Astrocyte of the cerebellum (primary cell): ENCODE measurements at regions not wholly inside any gene's neighbourhood (a gene's known extent, or its start where the extent isn't known, plus 50 kb on each side); places are given as distances from the start of the nearest gene placed in this dataset.

Experiments used
- DNase-seq: peaks from one replicate; pipeline ENCODE4 v3.0.0-alpha.2; 2011; ENCODE audit warnings: low read depth
- H3K4me3 ChIP-seq: 2 replicates; pipeline ENCODE4 v1.5.1; 2011; ENCODE audit warnings: mild to moderate bottlenecking, low read depth, low read length, moderate library complexity
- in situ Hi-C: cut with HindIII; loops from 2 replicates; pipeline ENCODE4 v1.10.0; 2017; ENCODE audit warnings: low sequenced_read_pairs
- TF ChIP-seq, protein P1 (sequence below): IDR thresholded peaks from 2 replicates; pipeline ENCODE4 v1.5.1; 2012; ENCODE audit warnings: low read length, low read depth, moderate library complexity, mild to moderate bottlenecking; ENCODE audit errors: missing control alignments

DNA sequence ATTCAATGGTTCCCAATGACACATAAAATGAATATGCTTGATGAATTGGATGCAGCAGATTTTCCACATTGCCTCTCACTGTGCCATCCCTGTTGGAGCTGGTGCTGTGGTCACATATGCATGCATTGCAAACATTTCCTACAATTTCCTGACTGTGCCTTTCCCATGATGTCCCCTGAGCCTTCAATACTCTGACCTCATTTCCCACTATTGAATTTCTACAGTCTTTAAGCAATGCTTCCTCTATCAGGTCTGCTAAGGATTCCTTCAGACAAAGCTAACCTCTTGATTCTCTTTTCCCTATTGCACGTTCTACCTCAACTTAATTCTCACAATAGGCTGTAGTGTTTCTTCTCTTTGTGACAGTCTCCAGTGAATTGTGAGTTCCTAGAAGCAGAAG is 342.5 kb upstream of the CRIM1 start:
- in situ Hi-C loops, result no loop called here
- DNase-seq, result no peak
- no peak overlapping the region for H3K4me3 ChIP-seq
- TF ChIP-seq, protein P1, sequence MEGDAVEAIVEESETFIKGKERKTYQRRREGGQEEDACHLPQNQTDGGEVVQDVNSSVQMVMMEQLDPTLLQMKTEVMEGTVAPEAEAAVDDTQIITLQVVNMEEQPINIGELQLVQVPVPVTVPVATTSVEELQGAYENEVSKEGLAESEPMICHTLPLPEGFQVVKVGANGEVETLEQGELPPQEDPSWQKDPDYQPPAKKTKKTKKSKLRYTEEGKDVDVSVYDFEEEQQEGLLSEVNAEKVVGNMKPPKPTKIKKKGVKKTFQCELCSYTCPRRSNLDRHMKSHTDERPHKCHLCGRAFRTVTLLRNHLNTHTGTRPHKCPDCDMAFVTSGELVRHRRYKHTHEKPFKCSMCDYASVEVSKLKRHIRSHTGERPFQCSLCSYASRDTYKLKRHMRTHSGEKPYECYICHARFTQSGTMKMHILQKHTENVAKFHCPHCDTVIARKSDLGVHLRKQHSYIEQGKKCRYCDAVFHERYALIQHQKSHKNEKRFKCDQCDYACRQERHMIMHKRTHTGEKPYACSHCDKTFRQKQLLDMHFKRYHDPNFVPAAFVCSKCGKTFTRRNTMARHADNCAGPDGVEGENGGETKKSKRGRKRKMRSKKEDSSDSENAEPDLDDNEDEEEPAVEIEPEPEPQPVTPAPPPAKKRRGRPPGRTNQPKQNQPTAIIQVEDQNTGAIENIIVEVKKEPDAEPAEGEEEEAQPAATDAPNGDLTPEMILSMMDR, result no peak

GRCh38 chr2:36006444-36006843 is 349.1 kb upstream of the CRIM1 start:
- in situ Hi-C loops, result no loop called here
- TF ChIP-seq, protein P1, result no peak
- no peak for DNase-seq
- H3K4me3 ChIP-seq, result no peak overlapping the region

DNA sequence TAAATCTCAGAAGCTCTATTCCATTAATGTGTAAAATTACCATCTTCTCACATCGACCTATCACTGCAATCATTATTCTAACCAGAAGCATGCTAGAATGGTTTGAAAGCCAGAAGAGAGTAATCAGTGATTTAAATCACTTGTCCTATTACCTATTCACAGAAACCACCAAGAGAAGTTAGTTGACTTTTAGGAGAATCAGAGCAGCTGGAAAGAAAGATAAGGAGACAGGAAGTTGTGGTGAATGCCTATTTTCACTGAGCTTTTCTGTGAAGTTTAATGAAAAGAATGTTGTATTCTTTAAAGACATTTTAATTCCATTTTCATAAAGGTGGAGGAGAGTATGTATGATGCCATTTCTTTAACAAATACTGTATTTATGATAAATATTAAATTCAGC is 352.6 kb upstream of the CRIM1 start:
- TF ChIP-seq, protein P1, result no peak
- H3K4me3 ChIP-seq, result no peak overlapping the region
- in situ Hi-C loops, result no loop called here
- no peak for DNase-seq

- TF ChIP-seq, protein P1, result no peak
- in situ Hi-C loops, result no loop called here
- DNase-seq, result no peak
- H3K4me3 ChIP-seq, result no peak overlapping the region
Measured at GRCh38 chr2:35997488-35997887, 358.1 kb upstream of the CRIM1 start.

GRCh38 chr2:35989503-35989902 is 366.1 kb upstream of the CRIM1 start:
- in situ Hi-C loops, result no loop called here
- H3K4me3 ChIP-seq, result no peak overlapping the region
- TF ChIP-seq, protein P1, result no peak
- DNase-seq, result no peak

DNA sequence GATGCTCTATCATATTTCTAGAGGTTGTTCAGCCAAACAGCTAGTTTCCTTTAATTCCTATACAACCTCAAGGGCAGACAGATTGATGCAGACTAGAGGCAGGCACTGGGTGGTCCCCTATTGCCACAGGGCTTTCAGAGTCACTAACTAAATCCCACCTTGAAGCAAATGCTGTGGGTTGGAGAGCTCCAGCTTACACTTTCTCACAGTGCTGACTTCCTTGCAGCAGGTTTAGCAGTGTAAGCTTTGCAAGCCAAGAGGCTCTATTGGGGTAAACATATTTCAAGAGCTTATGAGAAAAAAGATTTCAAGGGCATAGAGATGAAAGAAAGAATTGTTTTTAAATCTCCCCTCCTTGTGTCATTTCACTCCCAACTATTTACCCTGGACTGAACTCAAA is 366.5 kb upstream of the CRIM1 start:
- TF ChIP-seq, protein P1, result no peak
- no peak for DNase-seq
- in situ Hi-C loops, result no loop called here
- H3K4me3 ChIP-seq, result no peak overlapping the region

GRCh38 chr2:35986871-35987270 is 368.7 kb upstream of the CRIM1 start:
- DNase-seq, result no peak
- in situ Hi-C loops, result no loop called here
- H3K4me3 ChIP-seq, result no peak overlapping the region
- TF ChIP-seq, protein P1, result no peak
